WTC11 (cell line): ENCODE measurements at regions not wholly inside any gene's neighbourhood (a gene's known extent, or its start where the extent isn't known, plus 50 kb on each side); places are given as distances from the start of the nearest gene placed in this dataset.

Source experiments
- ATAC-seq: fragments of 200-7000 bp; cut with Tn5 transposase; 2 replicates; pipeline ENCODE4 v1.10.0; 2021; ENCODE audit warnings: mild to moderate bottlenecking, moderate library complexity
- CTCF ChIA-PET: fragments of 300-600 bp; sonication (Branson Sonifier 250); formaldehyde crosslinking; loops from one replicate; lab custom pipeline; 2021; ENCODE audit warnings: antibody characterized with exemption; lab: Charles Lee
- POLR2A ChIA-PET: fragments of 350-600 bp; sonication (Branson Sonifier 250); formaldehyde crosslinking; loops from one replicate; lab custom pipeline; 2021; ENCODE audit warnings: antibody characterized with exemption; lab: Charles Lee
- DNase-seq: peaks from one replicate; pipeline ENCODE4 v3.0.0; 2021; ENCODE audit warnings: low spot score
- H3K27ac Mint-ChIP-seq: 2 replicates; pipeline ENCODE4 v1.8.0; 2021; ENCODE audit warnings: mixed read lengths
- H3K27me3 Mint-ChIP-seq: 2 replicates; pipeline ENCODE4 v1.8.0; 2021; ENCODE audit warnings: low read depth, mild to moderate bottlenecking, moderate library complexity, mixed read lengths
- H3K36me3 Mint-ChIP-seq: 2 replicates; pipeline ENCODE4 v1.8.0; 2021; ENCODE audit warnings: mixed read lengths
- H3K4me1 Mint-ChIP-seq: 2 replicates; pipeline ENCODE4 v1.8.0; 2022; ENCODE audit warnings: mixed read lengths
- H3K4me3 Mint-ChIP-seq: 2 replicates; pipeline ENCODE4 v1.8.0; 2021; ENCODE audit warnings: mild to moderate bottlenecking, moderate library complexity, mixed read lengths
- H3K9me3 Mint-ChIP-seq: 2 replicates; pipeline ENCODE4 v1.8.0; 2021; ENCODE audit warnings: mixed read lengths
- ATF2 ChIP-seq: sonication (generic); formaldehyde crosslinking; IDR thresholded peaks from 2 replicates; pipeline ENCODE4 v1.8.1; 2022; ENCODE audit warnings: low read depth, missing genetic modification reagents, borderline replicate concordance
- CBFB ChIP-seq: sonication (generic); formaldehyde crosslinking; IDR thresholded peaks from 2 replicates; pipeline ENCODE4 v1.8.1; 2022; ENCODE audit warnings: mild to moderate bottlenecking, low read depth, missing genetic modification reagents
- CDX4 ChIP-seq: fragments of 250-450 bp; sonication (Bioruptor Pico); IDR thresholded peaks from 2 replicates; pipeline ENCODE4 v1.9.0; 2021; ENCODE audit warnings: moderate library complexity, mild to moderate bottlenecking, inconsistent platforms, borderline replicate concordance
- CREB1 ChIP-seq: sonication (generic); formaldehyde crosslinking; IDR thresholded peaks from 2 replicates; pipeline ENCODE4 v1.8.0; 2023; ENCODE audit warnings: mild to moderate bottlenecking, missing genetic modification reagents
- E2F1 ChIP-seq: sonication (generic); formaldehyde crosslinking; IDR thresholded peaks from 2 replicates; pipeline ENCODE4 v1.8.0; 2022; ENCODE audit warnings: mild to moderate bottlenecking, missing genetic modification reagents
- E2F4 ChIP-seq: sonication (generic); formaldehyde crosslinking; IDR thresholded peaks from 2 replicates; pipeline ENCODE4 v1.8.1; 2022; ENCODE audit warnings: low read depth, mild to moderate bottlenecking, moderate library complexity, missing genetic modification reagents, borderline replicate concordance
- ELF4 ChIP-seq: sonication (generic); formaldehyde crosslinking; IDR thresholded peaks from 2 replicates; pipeline ENCODE4 v1.8.1; 2022; ENCODE audit warnings: low read depth, mild to moderate bottlenecking, moderate library complexity, missing genetic modification reagents
- FOXK1 ChIP-seq: sonication (generic); formaldehyde crosslinking; IDR thresholded peaks from 2 replicates; pipeline ENCODE4 v1.8.0; 2022; ENCODE audit warnings: mild to moderate bottlenecking, moderate library complexity, missing genetic modification reagents
- GABPB1 ChIP-seq: sonication (generic); formaldehyde crosslinking; IDR thresholded peaks from 2 replicates; pipeline ENCODE4 v1.8.1; 2023; ENCODE audit warnings: mild to moderate bottlenecking, missing genetic modification reagents
- JAZF1 ChIP-seq: fragments of 250-450 bp; sonication (Bioruptor Pico); IDR thresholded peaks from 2 replicates; pipeline ENCODE4 v1.9.0; 2021; ENCODE audit warnings: moderate library complexity, mild to moderate bottlenecking, inconsistent platforms
- JUN ChIP-seq: sonication (generic); formaldehyde crosslinking; IDR thresholded peaks from 2 replicates; pipeline ENCODE4 v1.8.0; 2023; ENCODE audit warnings: mild to moderate bottlenecking, missing genetic modification reagents
- MLX ChIP-seq: sonication (generic); formaldehyde crosslinking; IDR thresholded peaks from 2 replicates; pipeline ENCODE4 v1.8.1; 2023; ENCODE audit warnings: mild to moderate bottlenecking, missing genetic modification reagents, moderate library complexity
- NFATC4 ChIP-seq: fragments of 250-450 bp; sonication (Bioruptor Pico); IDR thresholded peaks from 2 replicates; pipeline ENCODE4 v1.9.0; 2021; ENCODE audit warnings: mild to moderate bottlenecking
- OVOL2 ChIP-seq: fragments of 250-450 bp; sonication (Bioruptor Pico); IDR thresholded peaks from 2 replicates; pipeline ENCODE4 v1.9.0; 2021; ENCODE audit warnings: mild to moderate bottlenecking, borderline replicate concordance
- SMAD4 ChIP-seq: sonication (generic); formaldehyde crosslinking; IDR thresholded peaks from 2 replicates; pipeline ENCODE4 v1.8.0; 2022; ENCODE audit warnings: mild to moderate bottlenecking, missing genetic modification reagents
- TEAD1 ChIP-seq: sonication (generic); formaldehyde crosslinking; IDR thresholded peaks from 2 replicates; pipeline ENCODE4 v1.8.0; 2022; ENCODE audit warnings: mild to moderate bottlenecking, missing genetic modification reagents
- ZMAT4 ChIP-seq: fragments of 250-450 bp; sonication (Bioruptor Pico); IDR thresholded peaks from 2 replicates; pipeline ENCODE4 v1.9.0; 2021; ENCODE audit warnings: mild to moderate bottlenecking
- ZNF219 ChIP-seq: sonication (generic); formaldehyde crosslinking; IDR thresholded peaks from 2 replicates; pipeline ENCODE4 v1.8.0; 2023; ENCODE audit warnings: missing genetic modification reagents, mild to moderate bottlenecking, borderline replicate concordance
- ZNF263 ChIP-seq: sonication (generic); formaldehyde crosslinking; IDR thresholded peaks from 2 replicates; pipeline ENCODE4 v1.8.1; 2022; ENCODE audit warnings: low read depth, mild to moderate bottlenecking, moderate library complexity, missing genetic modification reagents
- ZNF281 ChIP-seq: sonication (generic); formaldehyde crosslinking; IDR thresholded peaks from 2 replicates; pipeline ENCODE4 v1.8.0; 2023; ENCODE audit warnings: mild to moderate bottlenecking, missing genetic modification reagents
- ZNF423 ChIP-seq: fragments of 250-450 bp; sonication (Bioruptor Pico); IDR thresholded peaks from 2 replicates; pipeline ENCODE4 v2.1.2; 2022; ENCODE audit warnings: mild to moderate bottlenecking, moderate library complexity
- ZNF425 ChIP-seq: fragments of 250-450 bp; sonication (Bioruptor Pico); conservative IDR thresholded peaks from 2 replicates; pipeline ENCODE4 v1.9.0; 2021; ENCODE audit warnings: mild to moderate bottlenecking
- ZNF512 ChIP-seq: sonication (generic); formaldehyde crosslinking; IDR thresholded peaks from 2 replicates; pipeline ENCODE4 v1.8.1; 2022; ENCODE audit warnings: missing genetic modification reagents, borderline replicate concordance
- ZNF671 ChIP-seq: fragments of 250-450 bp; sonication (Bioruptor Pico); IDR thresholded peaks from 2 replicates; pipeline ENCODE4 v1.8.0; 2021; ENCODE audit warnings: mild to moderate bottlenecking

- TF ChIP-seq ZNF425 (CRISPR knock-in tag) (no peak), SMAD4 (CRISPR knock-in tag) (no peak), E2F4 (no peak), ZNF423 (CRISPR knock-in tag) (no peak), ZNF263 (CRISPR knock-in tag) (no peak), E2F1 (CRISPR knock-in tag) (no peak), ZNF281 (CRISPR knock-in tag) (no peak), ZNF671 (CRISPR knock-in tag) (no peak), MLX (no peak), ZNF219 (CRISPR knock-in tag) (no peak), FOXK1 (CRISPR knock-in tag) (no peak), CREB1 (no peak), ATF2 (no peak), GABPB1 (CRISPR knock-in tag) (no peak), ZNF512 (no peak)
Measured at GRCh38 chr13:22387899-22388298, 717.0 kb downstream of the FGF9 start (continued).

- H3K9me3 Mint-ChIP-seq: no peaks in the 10 kb centered on the region
- ChIA-PET POLR2A (no interaction called here), CTCF (no interaction called here)
- H3K4me3 Mint-ChIP-seq: no peak overlapping the region
- no peaks in the 10 kb centered on the region for H3K27me3 Mint-ChIP-seq
- ATAC-seq (no peak), DNase-seq (no peak)
- H3K4me1 Mint-ChIP-seq: peaks cover 6% of the 10 kb centered on the region
- H3K36me3 Mint-ChIP-seq: no peaks in the 10 kb centered on the region
- no peak overlapping the region for H3K27ac Mint-ChIP-seq
- TF ChIP-seq JAZF1 (CRISPR knock-in tag) (no peak), CDX4 (CRISPR knock-in tag) (no peak), ELF4 (CRISPR knock-in tag) (no peak), OVOL2 (CRISPR knock-in tag) (no peak), ZMAT4 (no peak), CBFB (no peak), JUN (CRISPR knock-in tag) (no peak), TEAD1 (CRISPR knock-in tag) (no peak), NFATC4 (CRISPR knock-in tag) (no peak)
Measured at GRCh38 chr13:22399801-22400420, 729.0 kb downstream of the FGF9 start.
